Upper lobe of right lung (tissue), 1 donor: ENCODE measurements at regions not wholly inside any gene's neighbourhood (a gene's known extent, or its start where the extent isn't known, plus 50 kb on each side); places are given as distances from the start of the nearest gene placed in this dataset.

Experiments
- ATAC-seq: fragments of 200-7000 bp; cut with Tn5 transposase; one replicate; pipeline ENCODE4 v1.9.1; 2020; ENCODE audit warnings: mild to moderate bottlenecking, moderate library complexity
- DNase-seq: peaks from one replicate; pipeline ENCODE4 v3.0.0-alpha.2; 2020
- H3K27ac ChIP-seq: fragments of 200-600 bp; one replicate; pipeline ENCODE4 v1.8.0; 2022
- H3K27me3 ChIP-seq: fragments of 200-600 bp; one replicate; pipeline ENCODE4 v1.8.0; 2022; ENCODE audit warnings: mild to moderate bottlenecking
- H3K36me3 ChIP-seq: fragments of 200-600 bp; one replicate; pipeline ENCODE4 v1.8.0; 2022
- H3K4me1 ChIP-seq: fragments of 200-600 bp; one replicate; pipeline ENCODE4 v1.8.0; 2022
- H3K4me3 ChIP-seq: fragments of 200-600 bp; one replicate; pipeline ENCODE4 v1.8.0; 2022; ENCODE audit warnings: mild to moderate bottlenecking
- H3K9me3 ChIP-seq: fragments of 200-600 bp; one replicate; pipeline ENCODE4 v1.8.0; 2022
- CTCF ChIP-seq: fragments of 200-600 bp; IDR thresholded peaks from one replicate; pipeline ENCODE4 v1.8.0; 2022; ENCODE audit warnings: antibody characterized with exemption
- intact Hi-C: fragments of 100-400 bp; cut with DNase I; formaldehyde crosslinking; loops from one replicate; pipeline ENCODE4 v1.11.0; 2022
- donor health status: DM: no; HTN: yes; CAD: no; lungs with severe emphysema.

- no peak for DNase-seq
- no peaks in the 10 kb centered on the region for H3K27me3 ChIP-seq
- no peak for TF ChIP-seq CTCF
- no peaks in the 10 kb centered on the region for H3K9me3 ChIP-seq
- no peak overlapping the region for H3K27ac ChIP-seq
- intact Hi-C loops: no loop called here
- no peak overlapping the region for H3K4me3 ChIP-seq
- H3K4me1 ChIP-seq: no peaks in the 10 kb centered on the region
- H3K36me3 ChIP-seq: no peaks in the 10 kb centered on the region
- no peak for ATAC-seq
Observed at GRCh38 chr6:56382416-56382940, 135.1 kb upstream of the COL21A1 start.

- Histone ChIP-seq H3K4me1 (no peaks in the 10 kb centered on the region), H3K4me3 (no peak overlapping the region), H3K9me3 (no peaks in the 10 kb centered on the region), H3K27ac (no peak overlapping the region), H3K36me3 (no peaks in the 10 kb centered on the region), H3K27me3 (no peaks in the 10 kb centered on the region)
- no peak for DNase-seq
- intact Hi-C loops: no loop called here
- no peak for ATAC-seq
- TF ChIP-seq CTCF: no peak
Observed at GRCh38 chr6:56381801-56382251, 134.4 kb upstream of the COL21A1 start.

- H3K4me1 ChIP-seq: no peaks in the 10 kb centered on the region
- no peak for TF ChIP-seq CTCF
- no peak for ATAC-seq
- H3K9me3 ChIP-seq: no peaks in the 10 kb centered on the region
- DNase-seq: no peak
- H3K36me3 ChIP-seq: no peaks in the 10 kb centered on the region
- H3K27me3 ChIP-seq: no peaks in the 10 kb centered on the region
- intact Hi-C loops: no loop called here
- H3K27ac ChIP-seq: no peak overlapping the region
- no peak overlapping the region for H3K4me3 ChIP-seq
Observed at GRCh38 chr6:56380476-56380875, 133.1 kb upstream of the COL21A1 start.

GRCh38 chr6:56378966-56379585, 131.7 kb upstream of the COL21A1 start:
- H3K9me3 ChIP-seq: no peaks in the 10 kb centered on the region
- intact Hi-C loops: no loop called here
- ATAC-seq (no peak), DNase-seq (no peak)
- no peak overlapping the region for H3K4me3 ChIP-seq
- no peaks in the 10 kb centered on the region for H3K36me3 ChIP-seq
- H3K27ac ChIP-seq: no peak overlapping the region
- H3K27me3 ChIP-seq: no peaks in the 10 kb centered on the region
- TF ChIP-seq CTCF: no peak
- H3K4me1 ChIP-seq: no peaks in the 10 kb centered on the region

- no peak overlapping the region for H3K4me3 ChIP-seq
- no peak for DNase-seq
- H3K4me1 ChIP-seq: no peaks in the 10 kb centered on the region
- H3K27ac ChIP-seq: no peak overlapping the region
- no peak for ATAC-seq
- H3K9me3 ChIP-seq: no peaks in the 10 kb centered on the region
- H3K27me3 ChIP-seq: no peaks in the 10 kb centered on the region
- TF ChIP-seq CTCF: no peak
- intact Hi-C loops: no loop called here
- no peaks in the 10 kb centered on the region for H3K36me3 ChIP-seq
Observed at GRCh38 chr6:56378507-56378906, 131.1 kb upstream of the COL21A1 start.

- Histone ChIP-seq H3K36me3 (no peaks in the 10 kb centered on the region), H3K4me3 (no peak overlapping the region), H3K4me1 (peaks cover 2% of the 10 kb centered on the region), H3K27ac (no peak overlapping the region), H3K9me3 (no peaks in the 10 kb centered on the region), H3K27me3 (no peaks in the 10 kb centered on the region)
- ATAC-seq (no peak), DNase-seq (no peak)
- intact Hi-C loops: no loop called here
- TF ChIP-seq CTCF: no peak
Observed at GRCh38 chr6:56377295-56377694, 129.9 kb upstream of the COL21A1 start.
